NCI-H2227 (cell line): ENCODE measurements at regions not wholly inside any gene's neighbourhood (a gene's known extent, or its start where the extent isn't known, plus 50 kb on each side); places are given as distances from the start of the nearest gene placed in this dataset.
A peak's percentile ranks its signal among the peaks of the same experiment; 100 is the strongest.

Experiments
- DNase-seq: peaks from one replicate; lab custom pipeline; 2025; ENCODE audit not compliant: unreplicated experiment; lab: John Stamatoyannopoulos, UW

DNA sequence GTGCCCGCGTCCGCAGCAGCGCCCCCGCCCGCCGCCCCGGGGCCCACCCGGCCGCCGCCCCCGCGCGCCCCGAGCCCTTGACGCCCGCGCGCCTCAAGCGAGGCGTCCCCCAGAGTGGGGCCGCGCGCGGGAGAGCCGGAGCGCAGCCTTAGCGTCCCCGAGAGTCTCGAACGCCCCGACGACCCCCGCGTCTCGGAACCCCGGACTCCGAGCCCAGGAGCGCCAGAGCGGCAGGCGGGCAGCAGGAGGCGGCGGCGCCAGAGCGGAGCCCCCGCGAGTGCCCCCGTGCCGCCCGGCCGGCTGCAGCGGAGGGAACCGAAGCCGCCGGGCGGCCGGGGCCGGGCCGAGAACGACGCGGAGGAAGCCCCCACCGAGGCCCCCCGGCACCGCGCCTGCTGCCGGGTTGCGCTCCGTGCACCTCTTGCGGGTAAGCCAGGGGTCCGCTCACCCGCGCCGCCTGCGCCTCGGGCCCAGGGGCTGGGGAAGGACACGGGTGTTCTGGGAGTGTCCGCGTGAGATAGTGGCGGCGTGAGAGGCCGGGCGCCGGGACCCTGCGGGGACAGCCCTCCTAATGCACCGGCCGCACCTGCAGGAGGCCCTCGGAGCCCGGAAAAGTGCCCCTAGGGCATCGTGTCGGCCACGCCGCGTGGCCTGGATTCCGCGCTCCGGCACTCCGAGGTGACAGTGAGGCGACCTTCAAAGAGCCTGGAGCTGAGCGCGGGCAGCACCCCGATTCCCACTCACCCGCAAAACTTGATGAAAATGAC is 52.0 kb upstream of the ULK4 start:
- peak; percentile 28 for DNase-seq

DNA sequence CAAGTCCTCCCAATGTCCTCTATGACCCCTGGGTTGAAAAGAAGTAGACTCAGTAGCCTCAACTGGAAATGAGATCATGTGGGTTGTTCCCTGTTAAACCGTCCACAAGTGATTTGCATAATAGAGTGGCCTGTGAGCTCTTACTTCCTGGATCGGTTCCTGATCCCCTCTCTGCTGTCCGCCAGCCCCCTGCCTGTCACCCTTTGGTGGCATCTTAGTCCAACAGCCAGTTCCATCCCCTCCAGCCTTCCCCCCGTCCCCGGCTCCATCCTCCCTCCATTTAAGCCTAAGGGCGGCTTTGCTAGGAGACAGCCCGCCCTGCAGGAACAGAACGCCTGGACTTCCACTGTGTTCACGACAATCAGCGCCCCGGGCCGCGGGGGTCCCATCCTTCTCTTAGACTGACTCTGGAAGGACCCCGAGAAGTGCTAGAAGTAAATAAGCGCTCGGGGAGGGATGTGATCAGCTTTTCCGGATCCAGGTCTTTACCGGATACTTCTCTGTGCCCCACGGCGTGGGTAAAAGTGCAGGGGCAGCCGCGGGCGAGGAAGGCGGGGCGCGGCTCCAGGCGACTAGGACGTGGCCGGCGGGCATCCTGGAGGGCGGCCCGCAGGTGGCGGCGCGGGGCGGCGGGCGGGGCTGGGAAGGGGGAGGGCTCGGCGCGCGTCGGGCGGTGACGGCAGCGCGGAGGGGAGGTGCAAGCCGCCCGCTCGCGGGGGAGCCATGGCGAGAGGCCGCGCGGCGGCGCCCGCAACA is 51.2 kb upstream of the ULK4 start:
- DNase-seq, result peak; percentile 68

DNA sequence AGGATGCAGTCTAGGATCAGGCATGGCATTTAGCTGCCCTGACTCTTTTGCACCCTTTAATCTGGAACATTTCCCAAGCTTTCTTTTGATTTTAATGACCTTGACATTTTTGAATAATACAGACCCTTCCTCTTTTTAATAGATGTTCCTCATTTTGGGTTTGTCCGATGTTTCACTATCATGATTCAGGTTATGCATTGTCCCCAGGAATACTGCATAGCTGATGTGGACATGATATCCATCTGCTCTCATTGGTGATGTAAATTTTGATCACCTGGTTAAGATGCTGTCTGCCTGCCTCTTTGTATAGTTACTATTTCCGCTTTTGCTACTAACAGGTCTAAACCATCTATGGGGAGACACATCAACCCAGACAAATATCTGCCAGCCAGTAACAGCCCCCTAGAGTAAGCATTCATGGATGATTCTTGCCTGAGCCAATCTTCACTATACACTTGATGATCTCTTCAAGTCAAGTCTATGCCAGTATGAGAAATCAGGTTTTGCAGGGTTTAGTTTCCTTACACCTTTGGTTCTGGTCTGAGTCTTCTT is 50.6 kb upstream of the ULK4 start:
- no peak for DNase-seq
